ENCODE measurements at regions not wholly inside any gene's neighbourhood (a gene's known extent, or its start where the extent isn't known, plus 50 kb on each side); places are given as distances from the start of the nearest gene placed in this dataset.

GRCh38 chr10:52558090-52558489 lies 214.5 kb downstream of the MBL2 start:
- H3K4me2 ChIP-seq (ENCODE audit: low read length), result no peak overlapping the region
- no peak overlapping the region for H2AFZ ChIP-seq (ENCODE audit: low read length)
- H3K79me2 ChIP-seq (ENCODE audit: insufficient read depth, low read length), result no peaks in the 10 kb centered on the region
- no peak overlapping the region for H3K4me3 ChIP-seq (ENCODE audit: low read depth, low read length, poor library complexity, severe bottlenecking)
- no peaks in the 10 kb centered on the region for H4K20me1 ChIP-seq (ENCODE audit: insufficient read depth, low read length)
- no peaks in the 10 kb centered on the region for H3F3A ChIP-seq (ENCODE audit: insufficient read depth, low read length)
- no peaks in the 10 kb centered on the region for H3K27me3 ChIP-seq (ENCODE audit: insufficient read depth, low read length)
- H3K36me3 ChIP-seq (ENCODE audit: insufficient read depth, low read length), result no peaks in the 10 kb centered on the region
- no peak for TF ChIP-seq CTCF (IDR thresholded peaks at IDR 0.05; ENCODE audit: low read length)
- no peak for TF ChIP-seq EZH2 (IDR thresholded peaks at IDR 0.05; ENCODE audit: borderline replicate concordance, low read length)
- H3K9me3 ChIP-seq (ENCODE audit: low read length), result no peaks in the 10 kb centered on the region
- H3K9ac ChIP-seq (ENCODE audit: low read length), result no peak overlapping the region
- no peaks in the 10 kb centered on the region for H3K9me2 ChIP-seq (ENCODE audit: low read depth, low read length)
- no peaks in the 10 kb centered on the region for H3K4me1 ChIP-seq (ENCODE audit: insufficient read depth, low read length, severe bottlenecking)
- H3K27ac ChIP-seq (ENCODE audit: low read depth, low read length, poor library complexity, severe bottlenecking), result no peak overlapping the region

GRCh38 chr10:52561322-52561721 lies 211.3 kb downstream of the MBL2 start:
- Histone ChIP-seq H3K9me3 (ENCODE audit: low read length) (no peaks in the 10 kb centered on the region), H3K27ac (ENCODE audit: low read depth, low read length, poor library complexity, severe bottlenecking) (no peak overlapping the region), H3K36me3 (ENCODE audit: insufficient read depth, low read length) (no peaks in the 10 kb centered on the region), H3K4me2 (ENCODE audit: low read length) (no peak overlapping the region), H3K9me2 (ENCODE audit: low read depth, low read length) (no peaks in the 10 kb centered on the region), H3K4me3 (ENCODE audit: low read depth, low read length, poor library complexity, severe bottlenecking) (no peak overlapping the region), H3F3A (ENCODE audit: insufficient read depth, low read length) (no peaks in the 10 kb centered on the region), H3K79me2 (ENCODE audit: insufficient read depth, low read length) (no peaks in the 10 kb centered on the region), H2AFZ (ENCODE audit: low read length) (no peak overlapping the region), H4K20me1 (ENCODE audit: insufficient read depth, low read length) (no peaks in the 10 kb centered on the region), H3K4me1 (ENCODE audit: insufficient read depth, low read length, severe bottlenecking) (no peaks in the 10 kb centered on the region), H3K9ac (ENCODE audit: low read length) (no peak overlapping the region), H3K27me3 (ENCODE audit: insufficient read depth, low read length) (no peaks in the 10 kb centered on the region)
- TF ChIP-seq EZH2 (IDR thresholded peaks at IDR 0.05; ENCODE audit: borderline replicate concordance, low read length) (no peak), CTCF (IDR thresholded peaks at IDR 0.05; ENCODE audit: low read length) (no peak)

GRCh38 chr10:52563360-52563759 lies 209.2 kb downstream of the MBL2 start:
- Histone ChIP-seq H2AFZ (ENCODE audit: low read length) (no peak overlapping the region), H3K4me3 (ENCODE audit: low read depth, low read length, poor library complexity, severe bottlenecking) (no peak overlapping the region), H3K27me3 (ENCODE audit: insufficient read depth, low read length) (no peaks in the 10 kb centered on the region), H3K79me2 (ENCODE audit: insufficient read depth, low read length) (no peaks in the 10 kb centered on the region), H3K9ac (ENCODE audit: low read length) (no peak overlapping the region), H3K9me2 (ENCODE audit: low read depth, low read length) (no peaks in the 10 kb centered on the region), H3K27ac (ENCODE audit: low read depth, low read length, poor library complexity, severe bottlenecking) (no peak overlapping the region), H3F3A (ENCODE audit: insufficient read depth, low read length) (no peaks in the 10 kb centered on the region), H3K4me2 (ENCODE audit: low read length) (no peak overlapping the region), H3K36me3 (ENCODE audit: insufficient read depth, low read length) (no peaks in the 10 kb centered on the region), H3K9me3 (ENCODE audit: low read length) (no peaks in the 10 kb centered on the region), H4K20me1 (ENCODE audit: insufficient read depth, low read length) (no peaks in the 10 kb centered on the region), H3K4me1 (ENCODE audit: insufficient read depth, low read length, severe bottlenecking) (no peaks in the 10 kb centered on the region)
- TF ChIP-seq CTCF (IDR thresholded peaks at IDR 0.05; ENCODE audit: low read length) (no peak), EZH2 (IDR thresholded peaks at IDR 0.05; ENCODE audit: borderline replicate concordance, low read length) (no peak)
